ENCODE measurements at regions not wholly inside any gene's neighbourhood (a gene's known extent, or its start where the extent isn't known, plus 50 kb on each side); places are given as distances from the start of the nearest gene placed in this dataset.

GRCh38 chr11:97231231-97231630 is 841.4 kb downstream of the JRKL start:
- TF ChIP-seq CTCF (IDR thresholded peaks at IDR 0.05) (no peak), GABPA (IDR thresholded peaks at IDR 0.05; ENCODE audit: low read depth) (no peak), NRF1 (IDR thresholded peaks at IDR 0.05; ENCODE audit: low read depth, low read length) (no peak), USF1 (IDR thresholded peaks at IDR 0.05; ENCODE audit: borderline replicate concordance, low read depth) (no peak), EZH2phosphoT487 (IDR thresholded peaks at IDR 0.05; ENCODE audit: borderline replicate concordance, low read depth) (no peak), TAF1 (IDR thresholded peaks at IDR 0.05; ENCODE audit: borderline replicate concordance, low read depth, low read length) (no peak), RAD21 (IDR thresholded peaks at IDR 0.05; ENCODE audit: low read length) (no peak), REST (IDR thresholded peaks at IDR 0.05; ENCODE audit: low read depth, low read length) (no peak), RFX5 (IDR thresholded peaks at IDR 0.05; ENCODE audit: low read length) (no peak), FOXM1 (IDR thresholded peaks at IDR 0.05; ENCODE audit: low read depth) (no peak), MAX (IDR thresholded peaks at IDR 0.05; ENCODE audit: low read depth) (no peak), TEAD4 (IDR thresholded peaks at IDR 0.05; ENCODE audit: borderline replicate concordance, insufficient read depth) (no peak), SIN3A (IDR thresholded peaks at IDR 0.05; ENCODE audit: borderline replicate concordance, low read depth, low read length) (no peak)

All from SK-N-SH (cell line).